RWPE1 (cell line): ENCODE measurements at regions not wholly inside any gene's neighbourhood (a gene's known extent, or its start where the extent isn't known, plus 50 kb on each side); places are given as distances from the start of the nearest gene placed in this dataset.

Experiments
- CTCF ChIA-PET: fragments of 350-600 bp; sonication (Branson Sonifier 250); formaldehyde crosslinking; extraction: SDS; loops from one replicate; lab custom pipeline; 2021; lab: Yijun Ruan, JAX
- POLR2A ChIA-PET: fragments of 400-600 bp; formaldehyde crosslinking; extraction: SDS; loops from one replicate; lab custom pipeline; 2020; ENCODE audit warnings: antibody characterized with exemption; ENCODE audit not compliant: low non-redundant PET; lab: Yijun Ruan, JAX
- DNase-seq: peaks from one replicate; pipeline ENCODE4 v3.0.0; 2012; ENCODE audit warnings: low spot score
- H3K27ac ChIP-seq: fragments of 450-650 bp; 2 replicates; pipeline ENCODE4 v1.5.1; 2017
- CTCF ChIP-seq: fragments of 450-650 bp; conservative IDR thresholded peaks from 2 replicates; pipeline ENCODE4 v1.5.1; 2017; ENCODE audit warnings: low read depth, mild to moderate bottlenecking

GRCh38 chr2:136297994-136298393 is 180.0 kb upstream of the CXCR4 start:
- H3K27ac ChIP-seq: no peak overlapping the region
- DNase-seq: no peak
- CTCF ChIA-PET: interaction anchor here (0.6 kb wide), 1 partner anchor 951 kb away, joined by 4 read pairs; no protein-coding TSS in a partner anchor
- POLR2A ChIA-PET: no interaction called here
- TF ChIP-seq CTCF: no peak

- H3K27ac ChIP-seq: no peak overlapping the region
- no peak for TF ChIP-seq CTCF
- ChIA-PET CTCF (interaction anchor here (0.6 kb wide), 2 partner anchors 100 to 950 kb away, joined by 4 to 5 read pairs; no protein-coding TSS in a partner anchor), POLR2A (no interaction called here)
- no peak for DNase-seq
These were observed 179.4 kb upstream of the CXCR4 start for GRCh38 chr2:136297312-136297711.

- POLR2A ChIA-PET: no interaction called here
- H3K27ac ChIP-seq: no peak overlapping the region
- CTCF ChIA-PET: no interaction called here
- no peak for DNase-seq
- TF ChIP-seq CTCF: no peak
These were observed 177.2 kb upstream of the CXCR4 start for GRCh38 chr2:136295168-136295567.

- no peak overlapping the region for H3K27ac ChIP-seq
These were observed 173.9 kb upstream of the CXCR4 start for GRCh38 chr2:136291871-136292270.

GRCh38 chr2:136290326-136290725 is 172.4 kb upstream of the CXCR4 start:
- ChIA-PET CTCF (no interaction called here), POLR2A (no interaction called here)
- no peak for TF ChIP-seq CTCF
- no peak overlapping the region for H3K27ac ChIP-seq
- DNase-seq: no peak

More at GRCh38 chr2:136291871-136292270, 173.9 kb upstream of the CXCR4 start:
- ChIA-PET CTCF (interaction anchor here (0.7 kb wide), 1 partner anchor 954 kb away, joined by 3 read pairs; no protein-coding TSS in a partner anchor), POLR2A (no interaction called here)
- no peak for DNase-seq
- TF ChIP-seq CTCF: no peak

- CTCF ChIA-PET: interaction anchor here (0.9 kb wide), 1 partner anchor 8 kb away, joined by 5 read pairs; no protein-coding TSS in a partner anchor
- TF ChIP-seq CTCF: no peak
- POLR2A ChIA-PET: no interaction called here
- DNase-seq: no peak
- H3K27ac ChIP-seq: no peak overlapping the region
These were observed 170.3 kb upstream of the CXCR4 start for GRCh38 chr2:136288249-136288648.
